HepG2 (cell line): ENCODE measurements at regions not wholly inside any gene's neighbourhood (a gene's known extent, or its start where the extent isn't known, plus 50 kb on each side); places are given as distances from the start of the nearest gene placed in this dataset.

Source experiments
- ATAC-seq: fragments of 200-7000 bp; cut with Tn5 transposase; 3 replicates; pipeline ENCODE4 v1.9.1; 2020; ENCODE audit warnings: mild to moderate bottlenecking, moderate library complexity
- BruUV-seq: library from RNA; stranded (reverse); fragments of 400-500 nt; replicated peaks from 2 replicates; lab custom pipeline; 2021; lab: Mats Ljungman, UMichigan
- CTCF ChIA-PET: fragments of 300-600 bp; formaldehyde crosslinking; extraction: SDS; loops from one replicate; lab custom pipeline; 2021; ENCODE audit warnings: low total read pairs, inconsistent platforms, low intra/inter-chr PET ratio; lab: Yijun Ruan, JAX
- POLR2A ChIA-PET: fragments of 350-600 bp; sonication (Branson Sonifier 250); formaldehyde crosslinking; loops from one replicate; lab custom pipeline; 2020; ENCODE audit warnings: antibody characterized with exemption, inconsistent platforms; lab: Yijun Ruan, JAX
- DNase-seq: peaks from one replicate; pipeline ENCODE4 v3.0.0-alpha.2; 2015; ENCODE audit warnings: low spot score
- FAIRE-seq: peaks from 3 replicates; lab custom pipeline; 2011; peaks lifted over from hg19 to GRCh38; lab: Jason Lieb, UNC
- H2AFZ ChIP-seq: one replicate; pipeline ENCODE4 v1.6.1; 2011; ENCODE audit warnings: low read length, inconsistent platforms
- H3K27ac ChIP-seq: fragments of 300-600 bp; 3 replicates; pipeline ENCODE4 v1.8.0; 2011; ENCODE audit warnings: mixed run types, mild to moderate bottlenecking, mixed read lengths, low read length, inconsistent platforms; ENCODE audit not compliant: insufficient read depth; ENCODE audit errors: extremely low read length
- H3K27me3 ChIP-seq, 2 experiments: fragments of 200-600 bp in 1 of 2; 2 replicates in 1 of 2; 3 replicates in 1 of 2; pipeline versions ENCODE4 v1.6.0 to v1.8.0; 2011; ENCODE audit warnings: low read length in 2 of 2, mild to moderate bottlenecking in 2 of 2, moderate library complexity in 2 of 2, inconsistent platforms in 1 of 2; ENCODE audit not compliant: insufficient read depth in 2 of 2, control insufficient read depth in 1 of 2
- H3K36me3 ChIP-seq, 2 experiments: fragments of 200-600 bp in 1 of 2; replicated peaks in 1 of 2; 2 replicates in 1 of 2; 3 replicates in 1 of 2; pipeline versions ENCODE4 v1.5.1 to v1.8.0; 2011; ENCODE audit warnings: low read length in 2 of 2, inconsistent platforms in 1 of 2; ENCODE audit not compliant: insufficient read depth in 2 of 2, control insufficient read depth in 1 of 2
- H3K4me1 ChIP-seq: 2 replicates; pipeline ENCODE4 v1.5.1; 2012; ENCODE audit warnings: low read length, inconsistent platforms; ENCODE audit not compliant: insufficient read depth
- H3K4me2 ChIP-seq: 2 replicates; pipeline ENCODE4 v1.6.0; 2011; ENCODE audit warnings: low read depth, low read length, inconsistent platforms
- H3K4me3 ChIP-seq, 3 experiments: fragments of 200-600 bp in 1 of 3; sonication (generic), shearing (Covaris generic) in 1 of 3; replicated peaks in 1 of 3; 2 replicates each; pipeline ENCODE4 v1.5.1; 2011 to 2016; ENCODE audit warnings: low read length in 3 of 3, inconsistent platforms in 2 of 3, low read depth in 2 of 3, mild to moderate bottlenecking in 2 of 3, control low read depth in 1 of 3, mixed read lengths in 1 of 3; ENCODE audit not compliant: insufficient read depth in 1 of 3
- H3K79me2 ChIP-seq: one replicate; pipeline ENCODE4 v1.6.1; 2011; ENCODE audit warnings: low read length, inconsistent platforms; ENCODE audit not compliant: insufficient read depth
- H3K9ac ChIP-seq: 2 replicates; pipeline ENCODE4 v1.6.0; 2011; ENCODE audit warnings: mild to moderate bottlenecking, low read depth, low read length, inconsistent platforms; ENCODE audit not compliant: insufficient read depth
- H3K9me3 ChIP-seq: 2 replicates; pipeline ENCODE4 v1.5.1; 2012; ENCODE audit warnings: mild to moderate bottlenecking, low read length
- H4K20me1 ChIP-seq: 2 replicates; pipeline ENCODE4 v1.6.0; 2011; ENCODE audit warnings: inconsistent platforms, mild to moderate bottlenecking, low read length, moderate library complexity; ENCODE audit not compliant: insufficient read depth
- AKAP8 ChIP-seq: sonication (generic); formaldehyde crosslinking; IDR thresholded peaks from 2 replicates; pipeline ENCODE4 v1.5.1; 2020; ENCODE audit warnings: mild to moderate bottlenecking, missing genetic modification reagents
- CAMTA2 ChIP-seq: sonication (generic); formaldehyde crosslinking; IDR thresholded peaks from 2 replicates; pipeline ENCODE4 v1.4.0; 2020; ENCODE audit warnings: mild to moderate bottlenecking, missing genetic modification reagents, borderline replicate concordance
- FOSL2 ChIP-seq: sonication (generic); formaldehyde crosslinking; IDR thresholded peaks from 2 replicates; pipeline ENCODE4 v1.4.0; 2020; ENCODE audit warnings: missing genetic modification reagents
- HBP1 ChIP-seq: IDR thresholded peaks from 2 replicates; pipeline ENCODE4 v1.6.1; 2016; ENCODE audit warnings: low read depth, control low read depth
- KLF11 ChIP-seq: IDR thresholded peaks from 2 replicates; pipeline ENCODE4 v1.6.1; 2016; ENCODE audit warnings: missing compliant biosample characterization
- NFAT5 ChIP-seq: sonication (generic); formaldehyde crosslinking; IDR thresholded peaks from 2 replicates; pipeline ENCODE4 v1.4.0; 2020; ENCODE audit warnings: missing genetic modification reagents
- NPAS2 ChIP-seq: sonication (generic); formaldehyde crosslinking; IDR thresholded peaks from 2 replicates; pipeline ENCODE4 v1.8.0; 2022; ENCODE audit warnings: mild to moderate bottlenecking, missing genetic modification reagents, borderline replicate concordance
- SRF ChIP-seq: IDR thresholded peaks from 2 replicates; pipeline ENCODE4 v1.6.1; 2011; ENCODE audit warnings: mild to moderate bottlenecking, low read depth, low read length, moderate library complexity
- TAF1 ChIP-seq: sonication (generic); formaldehyde crosslinking; IDR thresholded peaks from 2 replicates; pipeline ENCODE4 v1.4.0; 2020; ENCODE audit warnings: missing genetic modification reagents
- TBX3 ChIP-seq: fragments of 450-650 bp; IDR thresholded peaks from 2 replicates; pipeline ENCODE4 v1.6.1; 2017; ENCODE audit warnings: antibody characterized with exemption, mild to moderate bottlenecking, inconsistent platforms, borderline replicate concordance
- ZBTB46 ChIP-seq: sonication (generic); formaldehyde crosslinking; IDR thresholded peaks from 2 replicates; pipeline ENCODE4 v1.4.0; 2020; ENCODE audit warnings: mild to moderate bottlenecking, missing genetic modification reagents, borderline replicate concordance
- ZFP37 ChIP-seq: sonication (generic); formaldehyde crosslinking; IDR thresholded peaks from 2 replicates; pipeline ENCODE4 v1.4.0; 2020; ENCODE audit warnings: missing genetic modification reagents, borderline replicate concordance
- ZNF574 ChIP-seq: sonication (generic); formaldehyde crosslinking; IDR thresholded peaks from 2 replicates; pipeline ENCODE4 v1.4.0; 2020; ENCODE audit warnings: missing genetic modification reagents
- ZNF576 ChIP-seq: sonication (generic); formaldehyde crosslinking; IDR thresholded peaks from 2 replicates; pipeline ENCODE4 v1.4.0; 2020; ENCODE audit warnings: mild to moderate bottlenecking, missing genetic modification reagents
- ZNF879 ChIP-seq: sonication (generic); formaldehyde crosslinking; IDR thresholded peaks from 2 replicates; pipeline ENCODE4 v1.8.1; 2023; ENCODE audit warnings: missing genetic modification reagents
- WGBS: methylation state at CpG from one replicate; pipeline ENCODE4 v1.1.6; 2017; ENCODE audit warnings: low lambda C conversion rate; 5-methylcytosine and 5-hydroxymethylcytosine counted together
- in situ Hi-C: cut with HindIII; loops from 2 replicates; pipeline ENCODE4 v1.10.0; 2017; ENCODE audit warnings: low pct_unique_long_range_greater_than_20kb; ENCODE audit not compliant: extremely low pct_ligation_motif_present
- intact Hi-C: fragments of 100-400 bp; cut with micrococcal nuclease; formaldehyde crosslinking; loops from one replicate; pipeline ENCODE4 v1.10.0; 2022; ENCODE audit not compliant: unreplicated experiment

GRCh38 chr1:213742992-213743391 lies 244.8 kb upstream of the PROX1 start:
- Histone ChIP-seq H3K4me1 (peaks cover 30% of the 10 kb centered on the region), H3K9ac (no peak overlapping the region), H3K27me3 (no peaks in the 10 kb centered on the region), H3K36me3 (no peaks in the 10 kb centered on the region), H3K9me3 (no peaks in the 10 kb centered on the region), H3K4me3 (no peak overlapping the region), H2AFZ (no peak overlapping the region), H4K20me1 (no peaks in the 10 kb centered on the region), H3K4me2 (no peak overlapping the region), H3K79me2 (no peaks in the 10 kb centered on the region), H3K27ac (no peak overlapping the region)
- BruUV-seq = no TSS peak
- DNase-seq (no peak), ATAC-seq (no peak), FAIRE-seq (no peak)
- intact Hi-C loops = no loop called here
- ChIA-PET POLR2A (no interaction called here), CTCF (no interaction called here)
- 83% methylated on average over 4 of the region's 4 CpGs for WGBS
- in situ Hi-C loops = no loop called here
- no peak for TF ChIP-seq ZBTB46 (CRISPR knock-in tag)
- no peak for TF ChIP-seq KLF11 (CRISPR knock-in tag)
- TF ChIP-seq ZNF576 (CRISPR knock-in tag) = no peak
- TF ChIP-seq ZNF879 (CRISPR knock-in tag) = no peak
- no peak for TF ChIP-seq NFAT5
- TF ChIP-seq TBX3 = no peak
- TF ChIP-seq SRF = no peak
- no peak for TF ChIP-seq HBP1 (CRISPR knock-in tag)
- no peak for TF ChIP-seq ZFP37 (CRISPR knock-in tag)
- no peak for TF ChIP-seq NPAS2 (CRISPR knock-in tag)
- TF ChIP-seq CAMTA2 = no peak
- TF ChIP-seq AKAP8 (CRISPR knock-in tag) = no peak
- no peak for TF ChIP-seq FOSL2 (CRISPR knock-in tag)
- no peak for TF ChIP-seq ZNF574 (CRISPR knock-in tag)
- TF ChIP-seq TAF1 = no peak
